Heart right ventricle (tissue), 16 donors: ENCODE measurements at regions not wholly inside any gene's neighbourhood (a gene's known extent, or its start where the extent isn't known, plus 50 kb on each side); places are given as distances from the start of the nearest gene placed in this dataset.

Experiments used
- ATAC-seq, 8 donors: fragments of 200-7000 bp; cut with Tn5 transposase; one replicate each; pipeline ENCODE4 v1.9.1; 2020; ENCODE audit warnings: mild to moderate bottlenecking in 8 of 8, moderate library complexity in 8 of 8, moderate number of reproducible peaks in 1 of 8
- DNase-seq, 2 donors: peaks; one replicate each; pipeline ENCODE4 v3.0.0-alpha.2; 2020
- H3K27ac ChIP-seq, 10 donors: fragments of 200-600 bp; sonication (generic) in 2 of 10; one replicate each; pipeline versions ENCODE4 v1.5.0 to v1.8.0; 2020 to 2022; ENCODE audit warnings: mild to moderate bottlenecking in 3 of 10
- H3K27me3 ChIP-seq, 7 donors: fragments of 200-600 bp; one replicate each; pipeline ENCODE4 v1.8.0; 2021 to 2022; ENCODE audit warnings: mild to moderate bottlenecking in 2 of 7
- H3K36me3 ChIP-seq, 9 donors: fragments of 200-600 bp; sonication (generic) in 1 of 9; one replicate each; pipeline versions ENCODE4 v1.5.0 to v1.8.0; 2020 to 2022; ENCODE audit warnings: mild to moderate bottlenecking in 2 of 9
- H3K4me1 ChIP-seq, 9 donors: fragments of 200-600 bp; sonication (generic) in 1 of 9; one replicate each; pipeline versions ENCODE4 v1.5.0 to v1.8.0; 2020 to 2022; ENCODE audit warnings: mild to moderate bottlenecking in 4 of 9
- H3K4me3 ChIP-seq, 10 donors: fragments of 200-600 bp; sonication (generic) in 2 of 10; one replicate each; pipeline versions ENCODE4 v1.5.0 to v1.8.0; 2020 to 2022; ENCODE audit warnings: mild to moderate bottlenecking in 7 of 10, moderate library complexity in 2 of 10
- H3K9me3 ChIP-seq, 11 donors: fragments of 200-600 bp in 10 of 11; sonication (generic) in 2 of 11; one replicate each; pipeline versions ENCODE4 v1.5.0 to v1.8.0; 2013 to 2022; ENCODE audit warnings: mild to moderate bottlenecking in 2 of 11, control low read depth in 1 of 11, moderate library complexity in 1 of 11
- WGBS, 2 donors: extraction: QIAGEN DNeasy Blood & Tissue Kit; methylation state at CpG; one replicate each; pipeline ENCODE4 v1.1.7; 2013; ENCODE audit warnings: inconsistent platforms in 1 of 2; 5-methylcytosine and 5-hydroxymethylcytosine counted together
- intact Hi-C, 10 donors: fragments of 100-400 bp; cut with DNase I; formaldehyde crosslinking; loops; one replicate each; pipeline versions ENCODE4 v1.11.1 to v1.14.2; 2022
- TF ChIP-seq, protein P1 (sequence below), 9 donors: fragments of 200-600 bp; sonication (generic) in 2 of 9; IDR thresholded peaks; one replicate each; pipeline versions ENCODE4 v1.5.0 to v1.8.0; 2021 to 2022; ENCODE audit warnings: antibody characterized with exemption in 9 of 9, mild to moderate bottlenecking in 5 of 9, moderate library complexity in 1 of 9
- donor health status: Arrhythmogenic right ventricular cardiomyopathy.
- donor health status: ischemic (EF 13 %, LVEDD 7.1; RV severe dilation, severe dysfunction).
- donor health status: healthy with polysubstance abuse.
- donor health status: DM: no; HTN: yes; CAD: no.
- donor health status: DM: no; HTN: no; CAD: no.
- donor health status: ischemic (EF 25% LVEDD 6.9; RV normal size, moderate dysfunction).
- donor health status: ischemic (EF 25% LVEDD 5.7; RV mildly dilated, moderate dysfunction).
- donor health status: healthy.
- donor health status: DM: yes; HTN: yes; CAD: no.
- donor health status: Ischemic cardiomyopathy.
- donor health status: ischemic (EF 35%, LVEDD 5.7; RV mildly dilated, moderate dysfunction).
- donor health status: nonischemic (EF 11% LVEDD 7.7; RV severe dilation, severe dysfunction).
- donor health status: DM: yes; HTN: yes; CAD: no.
- donor health status: PGD.
- donor health status: ischemic (EF 29% LVEDD 5.4; RV normal size, mild dysfunction).
- donor health status: nonischemic (EF 23%, LVEDD 6.1; RV moderate dilation, normal function).

DNA sequence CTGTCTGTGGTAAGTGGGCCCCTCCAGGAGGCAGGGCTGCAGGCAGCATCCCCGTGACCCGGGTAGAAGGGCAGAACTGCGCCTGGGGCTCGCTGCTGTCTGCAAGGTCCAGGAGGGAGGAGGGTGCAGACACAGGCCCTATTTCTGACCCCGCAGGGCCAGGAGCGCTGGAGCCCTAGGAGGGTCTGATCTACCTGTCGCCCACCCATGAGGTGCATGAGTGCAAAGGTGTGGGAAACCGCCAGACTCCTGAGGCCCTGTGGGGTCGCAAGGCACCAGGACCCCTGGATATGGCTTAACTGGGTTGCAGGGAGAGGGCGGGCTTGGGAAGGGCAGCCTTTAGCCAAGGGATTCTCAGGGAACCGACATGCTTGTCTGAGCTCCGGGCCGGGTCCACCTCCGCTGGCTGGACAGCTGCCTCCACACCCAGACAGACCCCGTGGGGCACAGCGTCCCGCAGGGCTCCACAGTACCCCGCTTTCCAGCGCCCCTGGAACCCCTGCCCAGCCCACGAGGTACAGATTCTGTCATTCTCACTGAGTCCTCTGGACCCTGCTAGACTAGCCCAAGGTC lies 72.9 kb upstream of the TSPAN11 start:
- intact Hi-C loops: loop anchor here in 9 of 10 donors (5.0 to 10.0 kb wide), 6 partner anchors 134 to 421 kb away; no protein-coding TSS in a partner anchor
- Histone ChIP-seq H3K4me1 (peaks cover 0 to 9% (median 0%) of the 10 kb centered on the region in 9 donors), H3K4me3 (no peak overlapping the region), H3K36me3 (no peaks in the 10 kb centered on the region), H3K27me3 (no peaks in the 10 kb centered on the region), H3K9me3 (no peaks in the 10 kb centered on the region), H3K27ac (no peak overlapping the region)
- ATAC-seq: peak in 1 of 8 donors; percentile 57
- TF ChIP-seq, protein P1, sequence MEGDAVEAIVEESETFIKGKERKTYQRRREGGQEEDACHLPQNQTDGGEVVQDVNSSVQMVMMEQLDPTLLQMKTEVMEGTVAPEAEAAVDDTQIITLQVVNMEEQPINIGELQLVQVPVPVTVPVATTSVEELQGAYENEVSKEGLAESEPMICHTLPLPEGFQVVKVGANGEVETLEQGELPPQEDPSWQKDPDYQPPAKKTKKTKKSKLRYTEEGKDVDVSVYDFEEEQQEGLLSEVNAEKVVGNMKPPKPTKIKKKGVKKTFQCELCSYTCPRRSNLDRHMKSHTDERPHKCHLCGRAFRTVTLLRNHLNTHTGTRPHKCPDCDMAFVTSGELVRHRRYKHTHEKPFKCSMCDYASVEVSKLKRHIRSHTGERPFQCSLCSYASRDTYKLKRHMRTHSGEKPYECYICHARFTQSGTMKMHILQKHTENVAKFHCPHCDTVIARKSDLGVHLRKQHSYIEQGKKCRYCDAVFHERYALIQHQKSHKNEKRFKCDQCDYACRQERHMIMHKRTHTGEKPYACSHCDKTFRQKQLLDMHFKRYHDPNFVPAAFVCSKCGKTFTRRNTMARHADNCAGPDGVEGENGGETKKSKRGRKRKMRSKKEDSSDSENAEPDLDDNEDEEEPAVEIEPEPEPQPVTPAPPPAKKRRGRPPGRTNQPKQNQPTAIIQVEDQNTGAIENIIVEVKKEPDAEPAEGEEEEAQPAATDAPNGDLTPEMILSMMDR (IDR thresholded peaks at IDR 0.05): no peak
- DNase-seq: no peak
- WGBS, 2 donors: 91 to 96% methylated on average over 20 of the region's 20 CpGs

DNA sequence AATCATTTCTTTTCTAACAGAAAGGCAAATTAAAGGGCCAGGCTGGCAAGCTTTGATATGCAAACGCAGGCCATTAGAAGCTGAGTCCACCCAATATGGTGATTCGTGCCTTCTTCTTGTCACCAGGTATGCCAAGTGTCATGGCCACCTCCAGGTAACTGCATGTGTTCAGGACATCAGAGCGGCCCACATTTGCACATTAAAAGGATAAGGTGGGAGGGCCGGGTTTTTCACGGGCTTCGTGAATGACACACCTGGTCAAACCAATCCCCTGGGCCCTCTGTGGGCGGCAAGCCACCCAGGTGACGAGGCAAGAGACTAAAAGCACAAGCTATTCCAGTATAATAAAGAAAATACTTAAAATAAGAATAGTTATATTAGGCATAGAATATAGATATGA lies 75.9 kb upstream of the TSPAN11 start:
- Histone ChIP-seq H3K9me3 (no peaks in the 10 kb centered on the region), H3K27me3 (peaks cover 0 to 5% (median 0%) of the 10 kb centered on the region in 7 donors), H3K27ac (no peak overlapping the region), H3K4me3 (peak overlapping the region in 1 of 10 donors; percentile 67), H3K36me3 (no peaks in the 10 kb centered on the region), H3K4me1 (peaks cover 0 to 9% (median 0%) of the 10 kb centered on the region in 9 donors)
- no peak for DNase-seq
- TF ChIP-seq, protein P1 (IDR thresholded peaks at IDR 0.05): no peak
- ATAC-seq: no peak
- WGBS, 2 donors: 32 to 38% methylated on average over 8 of the region's 8 CpGs
- intact Hi-C loops: loop anchor here (2.0 to 10.0 kb wide), 10 partner anchors 134 to 424 kb away; no protein-coding TSS in a partner anchor

GRCh38 chr12:30847259-30847658 lies 79.3 kb upstream of the TSPAN11 start:
- peaks cover 0 to 9% (median 0%) of the 10 kb centered on the region in 9 donors for H3K4me1 ChIP-seq
- H3K36me3 ChIP-seq: no peaks in the 10 kb centered on the region
- intact Hi-C loops: loop anchor here in 6 of 10 donors (5.0 to 10.0 kb wide), 7 partner anchors 140 to 428 kb away; no protein-coding TSS in a partner anchor
- peaks cover 0 to 5% (median 0%) of the 10 kb centered on the region in 7 donors for H3K27me3 ChIP-seq
- no peak for DNase-seq
- H3K4me3 ChIP-seq: no peak overlapping the region
- ATAC-seq: peak in 1 of 8 donors; percentile 32
- TF ChIP-seq, protein P1 (IDR thresholded peaks at IDR 0.05): peak; percentile 47 to 78 (median 71)
- WGBS, 2 donors: 26% methylated on average over 3 of the region's 3 CpGs
- no peaks in the 10 kb centered on the region for H3K9me3 ChIP-seq
- no peak overlapping the region for H3K27ac ChIP-seq

GRCh38 chr12:30846776-30847175 lies 79.8 kb upstream of the TSPAN11 start:
- no peaks in the 10 kb centered on the region for H3K9me3 ChIP-seq
- H3K27ac ChIP-seq: no peak overlapping the region
- TF ChIP-seq, protein P1 (IDR thresholded peaks at IDR 0.05): no peak
- intact Hi-C loops: loop anchor here in 6 of 10 donors (5.0 to 10.0 kb wide), 7 partner anchors 141 to 428 kb away; no protein-coding TSS in a partner anchor
- DNase-seq (no peak), ATAC-seq (no peak)
- no peak overlapping the region for H3K4me3 ChIP-seq
- no peaks in the 10 kb centered on the region for H3K36me3 ChIP-seq
- peaks cover 0 to 6% (median 0%) of the 10 kb centered on the region in 9 donors for H3K4me1 ChIP-seq
- WGBS, 2 donors: 84 to 86% methylated on average over 4 of the region's 4 CpGs
- peaks cover 0 to 5% (median 0%) of the 10 kb centered on the region in 7 donors for H3K27me3 ChIP-seq
